Stimulated activated CD4-positive, alpha-beta T cell treated with anti-CD3 and anti-CD28 coated beads, TNF-alpha, amount 100 ng/mL, for 24 hours (primary cell): ENCODE measurements at regions not wholly inside any gene's neighbourhood (a gene's known extent, or its start where the extent isn't known, plus 50 kb on each side); places are given as distances from the start of the nearest gene placed in this dataset.
"Not testable (repeated sequence)": the region's sequence is repeated elsewhere in the genome, so short reads cannot be mapped to it uniquely, and the experiment has no call there.

ENCODE experiments used
- DNase-seq, 3 experiments: peaks; one replicate each; pipeline ENCODE4 v3.0.0-alpha.2; 2020; ENCODE audit warnings: low read depth in 3 of 3

- DNase-seq = no peak
These were observed 145.4 kb upstream of the ZNF516 start for GRCh38 chr18:76640438-76640837.

GRCh38 chr18:76634564-76634963, 139.5 kb upstream of the ZNF516 start:
- no peak for DNase-seq

DNA sequence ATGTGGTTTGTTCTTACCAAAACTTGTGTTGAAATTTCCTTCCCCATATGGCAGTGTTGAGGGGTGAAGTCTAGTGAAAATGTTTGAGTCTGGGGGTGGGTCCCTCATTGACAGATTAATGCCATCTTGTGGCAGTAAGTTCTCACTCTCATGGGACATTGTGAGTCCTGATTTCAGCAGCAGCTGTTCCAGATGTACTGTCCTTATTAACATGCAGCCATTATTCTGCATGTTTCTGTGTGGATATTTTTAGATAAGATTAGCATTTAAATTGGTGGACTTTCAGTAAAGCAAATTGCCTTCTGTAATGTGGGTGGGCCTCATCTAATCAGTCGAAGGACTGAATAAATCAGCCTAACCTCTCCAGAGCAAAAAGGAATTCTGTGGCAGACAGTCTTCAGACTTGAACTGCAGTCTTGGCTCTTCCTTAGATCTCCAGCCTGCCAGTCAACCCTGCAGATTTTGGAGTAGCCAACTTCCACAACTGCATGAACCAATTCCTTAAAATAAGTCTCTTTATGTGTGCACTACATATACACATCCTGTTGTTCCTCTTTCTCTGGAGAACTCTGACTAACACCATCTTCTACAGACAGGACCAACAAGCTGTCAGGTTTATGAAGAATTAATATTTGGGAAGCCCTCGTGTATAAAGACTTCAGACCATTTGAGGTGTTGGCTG, 138.7 kb upstream of the ZNF516 start:
- DNase-seq = no peak

DNA sequence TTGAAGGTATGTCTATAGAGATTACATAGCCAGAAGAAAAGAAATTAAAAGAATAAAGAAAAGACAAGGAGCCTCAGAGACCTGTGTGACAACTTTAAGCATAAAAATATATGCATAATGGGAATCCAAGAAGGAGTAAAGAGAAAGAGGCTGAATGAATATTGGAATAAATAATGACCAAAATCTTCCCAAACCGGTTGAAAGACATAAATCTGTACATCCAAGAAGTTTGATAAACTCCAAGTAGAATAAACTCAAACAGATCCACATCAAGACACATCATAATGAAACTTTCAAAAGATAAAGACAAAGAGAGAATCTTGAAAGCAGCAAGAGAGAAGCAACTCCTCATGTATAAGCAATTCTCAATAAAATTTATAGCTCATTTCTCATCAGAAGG, 132.4 kb upstream of the ZNF516 start:
- no peak for DNase-seq

GRCh38 chr18:76626991-76627390, 131.9 kb upstream of the ZNF516 start:
- DNase-seq = no peak

DNA sequence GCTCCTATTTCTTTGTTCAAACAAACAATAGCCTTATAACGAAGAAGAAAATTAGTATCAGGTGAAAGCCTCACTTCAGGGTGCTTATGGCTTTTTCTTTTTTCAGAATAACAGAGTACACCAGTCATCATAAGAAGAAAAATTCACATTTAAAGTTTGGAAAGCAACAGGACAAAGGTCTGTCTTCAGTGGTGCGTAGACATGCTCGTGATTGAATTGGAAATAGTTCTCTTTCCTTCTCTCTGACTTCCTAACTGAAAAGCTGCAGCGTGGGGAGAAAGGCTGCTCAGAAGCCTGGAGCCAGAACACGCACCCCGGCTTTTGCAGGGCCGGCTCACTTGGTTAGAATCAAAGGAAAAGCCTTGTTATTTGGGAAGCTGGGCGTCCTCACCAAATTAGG, 127.6 kb upstream of the ZNF516 start:
- DNase-seq = no peak

DNA sequence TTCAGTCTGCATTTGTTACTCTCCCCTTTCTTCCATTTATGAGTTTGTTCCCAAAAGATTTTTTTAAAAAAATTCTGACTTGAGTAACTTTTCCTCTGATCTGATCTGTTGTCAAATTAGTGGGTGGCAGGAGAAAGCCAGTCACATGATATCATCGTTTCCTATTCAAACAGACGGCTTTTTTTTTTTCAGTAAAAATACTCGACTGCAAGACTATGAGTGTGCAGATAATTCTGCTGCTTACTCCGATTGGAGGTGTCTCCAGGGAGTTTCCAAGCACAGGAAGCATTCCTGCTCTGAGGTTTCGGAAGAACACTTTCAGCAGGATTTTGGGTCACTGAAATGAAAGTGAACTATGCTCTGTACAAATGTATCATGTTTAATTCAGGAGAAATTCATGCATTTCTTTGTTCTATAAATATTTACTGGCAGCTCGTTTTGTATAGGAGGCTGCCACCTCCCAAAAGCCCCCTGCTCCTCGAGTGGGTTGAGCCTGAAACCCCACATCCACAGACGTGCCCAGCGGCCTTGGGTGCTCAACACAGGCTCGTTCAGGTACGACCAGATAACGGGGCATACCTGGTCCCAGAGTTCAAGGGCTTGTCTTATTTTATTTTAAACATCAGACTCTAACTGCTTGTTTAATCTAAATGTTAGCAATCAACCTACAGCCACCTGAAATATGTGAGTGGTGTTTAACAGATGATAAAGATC, 126.9 kb upstream of the ZNF516 start:
- DNase-seq = no peak

GRCh38 chr18:76621226-76621625, 126.2 kb upstream of the ZNF516 start:
- DNase-seq = no peak

DNA sequence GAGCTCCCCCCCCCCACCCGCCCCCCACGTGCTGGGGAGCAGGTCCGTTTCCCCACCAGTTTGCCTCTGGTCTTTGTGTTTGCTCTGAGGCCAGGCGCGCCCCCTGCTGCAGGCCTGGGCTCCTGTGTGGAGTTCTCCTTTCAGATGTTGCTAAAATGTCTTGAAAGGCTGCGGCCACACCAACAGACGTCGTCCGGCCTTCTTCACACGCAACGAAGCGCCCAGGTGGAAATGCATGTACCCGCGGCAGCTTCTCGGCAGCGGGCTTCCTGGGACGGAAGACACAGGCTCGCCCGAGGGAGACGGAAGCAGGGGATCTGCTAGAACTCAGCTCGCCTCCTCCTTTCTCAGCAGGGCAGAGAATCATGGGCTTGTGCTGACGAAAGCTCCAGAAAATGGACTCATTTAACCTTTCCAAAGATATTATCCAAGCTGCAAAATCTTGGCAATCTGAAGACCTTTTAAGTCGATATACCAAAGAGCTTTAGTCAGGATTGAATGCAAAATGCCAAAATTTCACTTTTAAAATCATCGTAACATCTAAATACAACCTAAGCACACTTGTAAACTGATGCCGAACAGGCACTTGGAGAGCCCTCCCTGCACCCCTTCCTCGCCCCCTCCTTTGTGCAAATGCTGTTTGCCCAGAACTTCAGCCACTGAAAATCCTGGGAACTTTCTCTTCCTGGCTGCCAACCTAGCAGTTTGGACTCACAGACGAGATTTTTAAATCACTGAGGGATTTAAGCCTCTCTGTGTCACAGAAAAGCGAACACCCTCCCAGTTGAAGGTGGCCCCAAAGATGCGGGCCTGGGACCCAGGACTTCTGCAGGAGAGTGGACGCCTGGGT, 125.5 kb upstream of the ZNF516 start:
- DNase-seq = peak in 2 of 3 experiments; percentile 3 to 11

- no peak for DNase-seq
These were observed 124.7 kb upstream of the ZNF516 start for GRCh38 chr18:76619621-76620315.

DNA sequence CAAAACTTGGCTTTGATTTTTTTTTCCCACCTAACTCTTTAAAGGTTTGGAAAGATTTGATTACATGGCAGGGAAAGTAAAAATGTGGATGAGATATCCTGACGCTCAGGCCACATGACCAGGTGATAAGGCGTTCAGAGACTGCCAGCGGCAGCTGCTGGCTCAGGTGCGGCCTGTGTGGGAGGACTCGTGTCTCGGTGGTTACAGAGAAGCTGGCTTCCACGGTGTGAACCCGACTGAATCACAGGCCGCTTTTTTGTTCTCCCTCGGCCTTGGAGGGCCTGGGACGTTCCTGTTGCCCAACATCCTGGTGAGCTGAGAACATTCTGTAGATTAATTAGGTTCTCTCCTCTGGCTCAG, 124.2 kb upstream of the ZNF516 start:
- DNase-seq = no peak

GRCh38 chr18:76618721-76619120, 123.7 kb upstream of the ZNF516 start:
- no peak for DNase-seq

- no peak for DNase-seq
These were observed 121.3 kb upstream of the ZNF516 start for GRCh38 chr18:76616373-76616772.

DNA sequence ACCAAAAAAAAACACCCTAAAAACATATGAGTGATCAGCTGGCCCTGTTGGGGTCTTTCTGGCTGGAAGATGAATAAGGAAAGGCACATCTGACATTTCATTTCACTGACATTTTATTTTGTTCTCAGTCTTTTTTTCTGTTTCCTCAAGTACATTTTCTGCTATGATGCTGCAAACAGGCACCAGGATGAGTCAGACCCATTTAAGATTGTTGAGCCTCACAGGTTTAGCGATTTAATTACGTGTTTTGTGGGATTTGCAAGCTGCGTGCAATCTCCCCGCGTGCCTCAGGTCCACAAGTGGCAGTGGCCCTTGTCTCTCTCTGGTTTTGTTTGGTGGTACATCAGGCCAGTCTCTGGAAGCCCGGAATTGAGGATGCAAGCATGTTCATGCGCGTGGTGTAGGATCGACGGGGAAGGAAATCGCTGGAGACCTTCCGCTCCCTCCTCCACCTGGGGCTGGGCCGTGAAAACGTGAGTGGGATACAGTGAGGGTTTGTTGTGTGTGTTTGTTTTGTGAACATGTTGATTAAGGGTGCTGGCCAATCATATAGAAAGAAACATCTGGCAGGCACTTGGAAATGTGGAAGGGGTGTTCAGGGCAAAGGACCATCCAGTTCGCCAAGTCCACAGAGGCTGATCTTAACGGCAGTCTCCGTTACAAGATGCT, 120.2 kb upstream of the ZNF516 start:
- no peak for DNase-seq

- no peak for DNase-seq
These were observed 118.7 kb upstream of the ZNF516 start for GRCh38 chr18:76613755-76614120.

GRCh38 chr18:76613053-76613754, 118.2 kb upstream of the ZNF516 start:
- no peak for DNase-seq

DNA sequence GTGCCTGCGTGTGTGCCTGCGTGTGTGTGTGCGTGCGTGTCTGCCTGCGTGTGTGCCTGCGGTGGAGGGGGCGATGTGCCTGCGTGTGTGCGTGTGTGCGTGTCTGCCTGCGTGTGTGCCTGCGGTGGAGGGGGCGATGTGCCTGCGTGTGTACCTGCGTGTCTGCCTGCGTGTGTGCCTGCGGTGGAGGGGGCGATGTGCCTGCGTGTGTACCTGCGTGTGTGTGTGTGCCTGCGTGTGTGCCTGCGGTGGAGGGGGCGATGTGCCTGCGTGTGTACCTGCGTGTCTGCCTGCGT, 116.7 kb upstream of the ZNF516 start:
- DNase-seq = not testable (repeated sequence)

DNA sequence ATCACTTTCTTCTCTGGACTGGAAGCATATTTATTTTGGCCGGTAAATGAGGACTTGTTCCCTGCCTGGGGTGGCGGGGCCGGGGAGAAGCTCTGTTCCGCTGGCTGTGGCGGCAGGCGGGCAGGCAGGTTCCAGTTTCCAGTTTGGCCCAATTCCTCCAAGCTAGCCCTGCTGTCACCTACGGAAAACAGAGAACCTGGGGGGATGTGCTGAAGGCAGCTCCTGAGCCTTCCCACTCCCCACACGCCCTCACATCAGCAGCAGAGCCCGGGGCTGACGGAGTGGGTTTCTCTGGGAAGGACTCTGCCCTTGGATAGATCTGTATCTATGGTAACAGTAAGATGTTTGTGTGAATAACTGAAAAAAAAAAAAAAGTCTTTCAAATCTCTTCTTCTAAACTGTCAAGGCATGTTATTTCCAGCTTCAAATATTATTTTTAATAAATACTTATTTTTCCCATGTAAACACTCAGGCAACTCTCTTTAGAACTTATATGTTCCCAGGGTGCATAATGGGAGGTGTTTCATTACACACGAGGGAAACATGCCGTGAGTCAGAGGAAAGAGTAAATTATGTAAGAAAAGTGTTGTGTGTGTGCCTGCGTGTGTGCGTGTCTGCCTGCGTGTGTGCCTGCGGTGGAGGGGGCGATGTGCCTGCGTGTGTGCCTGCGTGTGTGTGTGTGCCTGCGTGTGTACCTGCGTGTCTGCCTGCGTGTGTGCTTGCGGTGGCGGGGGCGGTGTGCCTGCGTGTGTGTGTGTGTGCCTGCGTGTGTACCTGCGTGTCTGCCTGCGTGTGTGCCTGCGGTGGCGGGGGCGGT, 116.1 kb upstream of the ZNF516 start:
- no peak for DNase-seq

DNA sequence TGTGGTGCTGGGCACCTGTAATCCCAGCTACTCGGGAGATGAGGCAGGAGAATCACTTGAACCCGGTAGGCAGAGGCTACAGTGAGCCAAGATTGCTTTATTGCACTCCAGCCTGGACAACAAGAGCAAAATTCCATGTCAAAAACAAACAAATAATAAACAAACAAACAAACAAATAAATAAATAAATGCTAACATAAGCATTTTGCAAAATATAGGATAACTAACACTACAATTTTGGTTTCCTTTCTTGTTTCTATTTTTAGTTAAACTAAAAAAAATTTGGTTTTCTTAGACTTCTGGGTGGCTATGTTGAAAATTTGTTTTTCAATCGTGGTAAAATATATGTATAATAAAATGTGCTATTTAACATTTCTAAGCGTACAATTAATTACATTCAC, 115.0 kb upstream of the ZNF516 start:
- no peak for DNase-seq

DNA sequence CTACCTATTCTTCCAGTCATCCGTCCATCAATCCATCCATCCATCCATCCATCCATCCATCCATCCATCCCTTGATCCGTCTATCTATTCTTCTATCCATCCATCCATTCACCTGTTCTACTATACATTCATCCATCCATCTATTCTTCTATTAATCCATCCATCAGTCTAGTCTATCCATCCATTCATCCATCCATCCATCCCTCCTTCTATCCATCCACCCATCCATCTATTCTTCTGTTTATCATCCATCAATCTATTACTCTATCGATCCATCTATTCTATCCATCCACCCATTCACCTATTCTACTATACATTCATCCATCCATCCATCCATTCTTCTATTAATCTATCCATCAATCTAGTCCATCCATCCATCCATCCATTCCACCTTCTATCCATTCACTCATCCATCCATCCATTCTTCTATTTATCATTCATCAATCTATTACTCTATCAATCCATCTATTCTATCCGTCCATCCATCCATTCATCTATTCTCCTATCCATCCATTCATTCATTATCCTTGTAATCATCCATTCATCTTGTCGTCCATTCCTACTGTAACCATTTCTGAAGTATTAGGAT, 110.4 kb upstream of the ZNF516 start:
- no peak for DNase-seq
